ENCODE measurements at regions not wholly inside any gene's neighbourhood (a gene's known extent, or its start where the extent isn't known, plus 50 kb on each side); places are given as distances from the start of the nearest gene placed in this dataset.

DNA sequence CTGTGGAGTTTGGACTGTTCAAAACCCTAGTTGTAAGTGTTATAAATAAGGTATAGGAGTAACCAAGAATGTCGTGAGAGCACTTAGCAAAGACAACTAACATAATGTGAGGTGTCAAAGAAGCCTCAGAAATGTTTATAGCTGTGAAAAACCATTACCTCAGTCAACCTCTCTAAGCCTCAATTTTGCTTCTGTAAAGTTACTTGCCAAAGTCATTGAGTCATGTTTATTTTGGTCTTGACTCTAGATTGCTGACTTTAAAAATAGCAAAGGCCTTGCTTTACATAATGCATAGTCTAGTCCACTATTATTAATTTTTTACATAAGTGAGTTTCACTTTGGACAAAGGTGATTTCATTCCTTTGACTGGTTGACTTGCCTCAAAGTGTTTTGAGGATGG lies 257.6 kb upstream of the CXXC4 start:
- Histone ChIP-seq H3K36me3 (ENCODE audit: control insufficient read depth, insufficient read depth, low read length) (no peaks in the 10 kb centered on the region), H3K27me3 (replicated peaks; ENCODE audit: control insufficient read depth, insufficient read depth, low read length) (no peaks in the 10 kb centered on the region), H3K4me3 (replicated peaks; ENCODE audit: low read depth, low read length) (no peak overlapping the region)
- DNase-seq (ENCODE audit: extremely low read depth, insufficient read length), result peak; percentile 73
- TF ChIP-seq, protein P1, sequence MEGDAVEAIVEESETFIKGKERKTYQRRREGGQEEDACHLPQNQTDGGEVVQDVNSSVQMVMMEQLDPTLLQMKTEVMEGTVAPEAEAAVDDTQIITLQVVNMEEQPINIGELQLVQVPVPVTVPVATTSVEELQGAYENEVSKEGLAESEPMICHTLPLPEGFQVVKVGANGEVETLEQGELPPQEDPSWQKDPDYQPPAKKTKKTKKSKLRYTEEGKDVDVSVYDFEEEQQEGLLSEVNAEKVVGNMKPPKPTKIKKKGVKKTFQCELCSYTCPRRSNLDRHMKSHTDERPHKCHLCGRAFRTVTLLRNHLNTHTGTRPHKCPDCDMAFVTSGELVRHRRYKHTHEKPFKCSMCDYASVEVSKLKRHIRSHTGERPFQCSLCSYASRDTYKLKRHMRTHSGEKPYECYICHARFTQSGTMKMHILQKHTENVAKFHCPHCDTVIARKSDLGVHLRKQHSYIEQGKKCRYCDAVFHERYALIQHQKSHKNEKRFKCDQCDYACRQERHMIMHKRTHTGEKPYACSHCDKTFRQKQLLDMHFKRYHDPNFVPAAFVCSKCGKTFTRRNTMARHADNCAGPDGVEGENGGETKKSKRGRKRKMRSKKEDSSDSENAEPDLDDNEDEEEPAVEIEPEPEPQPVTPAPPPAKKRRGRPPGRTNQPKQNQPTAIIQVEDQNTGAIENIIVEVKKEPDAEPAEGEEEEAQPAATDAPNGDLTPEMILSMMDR (IDR thresholded peaks at IDR 0.05; ENCODE audit: insufficient read depth, low read length, poor library complexity, severe bottlenecking), result no peak

DNA sequence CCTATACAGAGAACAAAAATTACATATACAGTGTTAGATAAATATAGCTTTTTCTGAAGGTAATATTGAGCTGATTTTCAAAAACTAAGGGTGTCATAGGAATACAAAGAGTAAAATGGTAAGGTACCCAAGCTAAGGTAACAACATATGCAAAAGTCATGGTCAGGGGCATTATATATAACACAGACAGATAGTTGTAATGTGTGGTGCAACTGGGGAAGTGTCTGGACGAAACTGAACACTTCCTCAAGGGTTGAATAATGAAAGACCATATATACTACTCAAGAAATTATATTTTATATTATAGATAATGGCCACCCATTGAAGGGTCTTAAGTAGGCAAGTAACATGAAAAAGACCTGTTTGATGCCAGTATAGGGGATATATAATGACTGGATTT lies 262.1 kb upstream of the CXXC4 start:
- H3K4me3 ChIP-seq (replicated peaks; ENCODE audit: low read depth, low read length), result no peak overlapping the region
- H3K27me3 ChIP-seq (replicated peaks; ENCODE audit: control insufficient read depth, insufficient read depth, low read length), result no peaks in the 10 kb centered on the region
- TF ChIP-seq, protein P1 (IDR thresholded peaks at IDR 0.05; ENCODE audit: insufficient read depth, low read length, poor library complexity, severe bottlenecking), result no peak
- no peaks in the 10 kb centered on the region for H3K36me3 ChIP-seq (ENCODE audit: control insufficient read depth, insufficient read depth, low read length)
- no peak for DNase-seq (ENCODE audit: extremely low read depth, insufficient read length)

DNA sequence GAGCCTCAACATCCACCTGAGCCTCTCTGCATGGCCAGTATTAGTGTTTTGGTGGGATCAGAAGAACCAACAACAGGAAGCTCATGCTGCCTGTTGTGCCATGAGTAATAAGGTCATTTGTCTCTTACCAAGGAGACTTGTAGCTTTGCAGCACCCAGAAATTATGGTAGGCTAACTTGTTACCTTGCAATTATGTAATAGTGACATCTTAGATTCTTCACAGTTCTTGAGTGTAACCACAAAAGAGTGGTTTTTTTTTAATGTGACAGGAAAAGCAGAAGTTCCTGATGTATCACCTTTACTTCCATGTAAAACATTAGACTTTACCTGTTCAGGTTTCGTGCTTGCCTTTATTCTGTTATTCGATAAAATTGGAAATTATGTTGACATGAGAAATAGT lies 263.9 kb upstream of the CXXC4 start:
- DNase-seq (ENCODE audit: extremely low read depth, insufficient read length), result no peak
- TF ChIP-seq, protein P1 (IDR thresholded peaks at IDR 0.05; ENCODE audit: insufficient read depth, low read length, poor library complexity, severe bottlenecking), result no peak
- Histone ChIP-seq H3K4me3 (replicated peaks; ENCODE audit: low read depth, low read length) (no peak overlapping the region), H3K36me3 (ENCODE audit: control insufficient read depth, insufficient read depth, low read length) (no peaks in the 10 kb centered on the region), H3K27me3 (replicated peaks; ENCODE audit: control insufficient read depth, insufficient read depth, low read length) (no peaks in the 10 kb centered on the region)

DNA sequence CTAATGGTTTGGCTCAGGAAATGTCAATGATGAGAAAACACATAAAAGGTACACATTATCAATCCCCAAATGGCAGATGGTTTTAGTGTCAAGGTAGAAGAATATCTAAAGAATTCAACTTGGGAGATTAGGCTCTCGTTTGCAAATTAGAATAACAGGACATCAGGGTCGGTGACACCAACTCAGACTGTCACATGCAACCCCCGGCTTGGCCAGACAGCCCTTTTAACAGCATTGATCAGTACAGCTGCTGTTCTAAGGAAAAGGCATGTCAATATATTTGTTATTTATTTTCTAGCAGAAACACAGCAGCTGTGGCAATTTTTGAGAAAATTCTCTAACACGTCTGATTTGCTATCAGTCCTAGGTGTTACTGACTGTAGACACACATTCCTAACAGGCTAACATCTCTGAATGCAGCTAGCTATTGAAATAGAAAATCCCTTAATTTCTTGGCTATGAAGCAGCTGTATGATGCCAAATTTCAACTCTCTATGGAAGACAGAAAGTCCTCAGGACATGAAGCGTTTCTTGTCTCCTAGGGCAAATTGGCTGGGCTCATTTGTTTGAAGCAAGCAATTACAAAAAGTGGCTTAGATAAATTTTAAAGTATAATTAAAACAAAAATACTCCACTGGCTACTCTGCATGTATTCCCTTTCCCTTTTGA lies 269.0 kb upstream of the CXXC4 start:
- Histone ChIP-seq H3K36me3 (ENCODE audit: control insufficient read depth, insufficient read depth, low read length) (no peaks in the 10 kb centered on the region), H3K27me3 (replicated peaks; ENCODE audit: control insufficient read depth, insufficient read depth, low read length) (no peaks in the 10 kb centered on the region), H3K4me3 (replicated peaks; ENCODE audit: low read depth, low read length) (no peak overlapping the region)
- no peak for DNase-seq (ENCODE audit: extremely low read depth, insufficient read length)
- TF ChIP-seq, protein P1 (IDR thresholded peaks at IDR 0.05; ENCODE audit: insufficient read depth, low read length, poor library complexity, severe bottlenecking), result no peak

DNA sequence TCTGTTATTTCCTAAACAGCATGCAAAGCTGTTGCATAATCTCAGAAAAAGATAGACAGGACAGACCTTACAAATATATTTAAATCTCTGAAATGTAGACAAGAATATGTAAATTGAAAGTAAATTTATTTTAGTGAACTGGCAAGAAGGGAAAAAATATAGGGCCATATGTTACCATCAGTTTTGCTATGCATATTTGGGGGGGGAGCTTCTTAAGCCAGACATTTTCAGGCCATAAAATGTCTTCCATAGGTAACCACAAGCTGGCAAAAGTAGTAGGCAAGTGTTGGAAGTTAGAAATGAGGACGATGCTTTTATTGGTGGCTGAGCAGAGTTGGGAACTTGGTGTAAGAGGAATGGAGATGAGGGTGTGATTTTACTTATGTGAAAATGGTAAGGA lies 272.0 kb upstream of the CXXC4 start:
- TF ChIP-seq, protein P1 (IDR thresholded peaks at IDR 0.05; ENCODE audit: insufficient read depth, low read length, poor library complexity, severe bottlenecking), result no peak
- Histone ChIP-seq H3K36me3 (ENCODE audit: control insufficient read depth, insufficient read depth, low read length) (no peaks in the 10 kb centered on the region), H3K27me3 (replicated peaks; ENCODE audit: control insufficient read depth, insufficient read depth, low read length) (no peaks in the 10 kb centered on the region), H3K4me3 (replicated peaks; ENCODE audit: low read depth, low read length) (no peak overlapping the region)
- DNase-seq (ENCODE audit: extremely low read depth, insufficient read length), result no peak

DNA sequence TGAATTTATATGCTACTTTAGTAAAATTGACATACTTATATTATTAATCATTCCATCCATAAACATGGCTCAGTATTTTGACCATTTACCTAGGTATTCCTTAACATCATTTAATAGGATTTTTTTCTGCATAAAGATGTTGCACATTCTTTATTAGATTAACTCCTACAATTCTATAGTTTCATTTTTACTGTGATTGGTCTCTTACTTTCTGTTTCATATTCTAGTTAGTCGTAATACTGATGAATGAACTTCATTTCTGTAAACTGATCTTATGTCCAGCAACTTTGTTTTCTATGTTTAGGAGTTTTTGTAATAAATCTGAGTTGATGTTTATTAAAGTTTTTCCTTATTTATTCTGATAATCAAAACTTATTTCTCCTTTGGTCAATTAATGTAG lies 278.2 kb upstream of the CXXC4 start:
- DNase-seq (ENCODE audit: extremely low read depth, insufficient read length), result no peak
- TF ChIP-seq, protein P1 (IDR thresholded peaks at IDR 0.05; ENCODE audit: insufficient read depth, low read length, poor library complexity, severe bottlenecking), result no peak
- Histone ChIP-seq H3K27me3 (replicated peaks; ENCODE audit: control insufficient read depth, insufficient read depth, low read length) (no peaks in the 10 kb centered on the region), H3K4me3 (replicated peaks; ENCODE audit: low read depth, low read length) (no peak overlapping the region), H3K36me3 (ENCODE audit: control insufficient read depth, insufficient read depth, low read length) (no peaks in the 10 kb centered on the region)

All from GM06990 (cell line).